ENCODE measurements at regions not wholly inside any gene's neighbourhood (a gene's known extent, or its start where the extent isn't known, plus 50 kb on each side); places are given as distances from the start of the nearest gene placed in this dataset.

- TF ChIP-seq CTCF (conservative IDR thresholded peaks at IDR 0.05 in 1 of 2, IDR thresholded peaks at IDR 0.05 in 1 of 2; ENCODE audit: low read depth in 1 of 2, low read length in 2 of 2), result no peak
- no peak for TF ChIP-seq EZH2 (IDR thresholded peaks at IDR 0.05; ENCODE audit: low read length, missing control alignments)
Observed at GRCh38 chr15:69792823-69793222, 304.9 kb downstream of the TLE3 start.
